Stomach (tissue), 4 donors: ENCODE measurements at regions not wholly inside any gene's neighbourhood (a gene's known extent, or its start where the extent isn't known, plus 50 kb on each side); places are given as distances from the start of the nearest gene placed in this dataset.

Experiments
- CTCF ChIP-seq, 7 experiments: fragments of 450-650 bp in 4 of 7; fragments of 200-600 bp in 3 of 7; sonication (generic) in 3 of 7; IDR thresholded peaks; one replicate each; pipeline ENCODE4 v1.5.1; 2016 to 2019; ENCODE audit warnings: antibody characterized with exemption in 7 of 7, control low read depth in 2 of 7, mild to moderate bottlenecking in 1 of 7
- POLR2A ChIP-seq, 4 donors: fragments of 450-650 bp; IDR thresholded peaks; one replicate each; pipeline ENCODE4 v1.6.1; 2016; ENCODE audit warnings: antibody characterized with exemption in 4 of 4, control low read depth in 2 of 4, mild to moderate bottlenecking in 1 of 4, moderate library complexity in 1 of 4

- TF ChIP-seq CTCF (IDR thresholded peaks at IDR 0.05) (no peak), POLR2A (IDR thresholded peaks at IDR 0.05) (no peak)
Measured at GRCh38 chr1:47519491-47519890, 81.6 kb downstream of the FOXD2 start.
